ENCODE measurements at regions not wholly inside any gene's neighbourhood (a gene's known extent, or its start where the extent isn't known, plus 50 kb on each side); places are given as distances from the start of the nearest gene placed in this dataset.

DNA sequence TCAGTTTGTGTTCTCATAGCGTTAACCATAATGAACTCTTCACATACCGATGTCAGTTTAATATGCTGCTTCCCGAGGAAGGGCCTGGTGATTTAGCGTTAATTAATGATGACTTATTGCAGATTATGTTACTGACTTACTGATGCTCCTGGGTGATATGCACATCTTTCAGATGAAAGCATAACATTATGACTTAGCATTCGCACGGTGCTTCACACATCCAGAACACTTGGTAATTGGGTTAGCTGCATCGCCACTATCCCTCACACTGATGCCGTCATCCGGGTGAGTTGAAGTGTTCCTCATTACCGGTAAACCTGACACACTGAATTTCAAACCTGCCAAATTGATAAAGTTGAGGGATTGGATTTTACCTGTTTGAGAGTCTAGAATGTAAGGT is 239.0 kb upstream of the PODXL start:
- no peak for ATAC-seq
- intact Hi-C loops (cut with DNase I) = no loop called here

DNA sequence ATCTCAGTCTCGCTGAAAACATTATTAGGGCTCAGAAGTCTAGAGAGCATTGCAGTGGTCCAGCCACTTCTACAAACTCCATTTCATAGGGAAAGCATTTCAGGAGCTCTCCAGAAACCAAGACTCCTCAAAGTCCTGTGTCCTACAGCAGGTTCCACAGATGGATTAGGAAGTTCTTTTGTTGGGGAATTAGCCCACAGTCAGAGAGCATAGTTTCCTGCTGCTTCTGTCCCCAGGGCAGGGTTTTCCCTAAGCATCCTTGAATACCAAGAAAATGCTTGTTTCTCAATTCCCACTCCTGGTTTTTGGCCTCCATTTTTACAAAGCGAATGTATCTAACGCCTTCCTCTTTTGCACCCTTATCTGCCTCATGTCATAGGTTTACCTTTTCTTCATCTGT is 235.9 kb upstream of the PODXL start:
- Histone ChIP-seq H3K27me3 (no peaks in the 10 kb centered on the region), H3K4me1 (no peaks in the 10 kb centered on the region), H3K36me3 (no peaks in the 10 kb centered on the region), H3K27ac (no peak overlapping the region), H3K9me3 (no peaks in the 10 kb centered on the region), H3K4me3 (no peak overlapping the region)
- TF ChIP-seq, protein P1, sequence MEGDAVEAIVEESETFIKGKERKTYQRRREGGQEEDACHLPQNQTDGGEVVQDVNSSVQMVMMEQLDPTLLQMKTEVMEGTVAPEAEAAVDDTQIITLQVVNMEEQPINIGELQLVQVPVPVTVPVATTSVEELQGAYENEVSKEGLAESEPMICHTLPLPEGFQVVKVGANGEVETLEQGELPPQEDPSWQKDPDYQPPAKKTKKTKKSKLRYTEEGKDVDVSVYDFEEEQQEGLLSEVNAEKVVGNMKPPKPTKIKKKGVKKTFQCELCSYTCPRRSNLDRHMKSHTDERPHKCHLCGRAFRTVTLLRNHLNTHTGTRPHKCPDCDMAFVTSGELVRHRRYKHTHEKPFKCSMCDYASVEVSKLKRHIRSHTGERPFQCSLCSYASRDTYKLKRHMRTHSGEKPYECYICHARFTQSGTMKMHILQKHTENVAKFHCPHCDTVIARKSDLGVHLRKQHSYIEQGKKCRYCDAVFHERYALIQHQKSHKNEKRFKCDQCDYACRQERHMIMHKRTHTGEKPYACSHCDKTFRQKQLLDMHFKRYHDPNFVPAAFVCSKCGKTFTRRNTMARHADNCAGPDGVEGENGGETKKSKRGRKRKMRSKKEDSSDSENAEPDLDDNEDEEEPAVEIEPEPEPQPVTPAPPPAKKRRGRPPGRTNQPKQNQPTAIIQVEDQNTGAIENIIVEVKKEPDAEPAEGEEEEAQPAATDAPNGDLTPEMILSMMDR (IDR thresholded peaks at IDR 0.05) = no peak
- no peak for TF ChIP-seq POLR2A (IDR thresholded peaks at IDR 0.05)
- 38% methylated on average over 2 of the region's 3 CpGs for WGBS (ENCODE audit: insufficient coverage, low coverage, low lambda C conversion rate, missing lambda C conversion rate)
- ATAC-seq (no peak), DNase-seq (no peak)
- intact Hi-C loops (cut with DNase I) = no loop called here

More for the DNA sequence above, 239.0 kb upstream of the PODXL start:
- TF ChIP-seq, protein P1 (IDR thresholded peaks at IDR 0.05) = no peak
- TF ChIP-seq POLR2A (IDR thresholded peaks at IDR 0.05) = no peak
- Histone ChIP-seq H3K27ac (no peak overlapping the region), H3K4me1 (no peaks in the 10 kb centered on the region), H3K36me3 (no peaks in the 10 kb centered on the region), H3K27me3 (no peaks in the 10 kb centered on the region), H3K9me3 (no peaks in the 10 kb centered on the region), H3K4me3 (no peak overlapping the region)
- DNase-seq = no peak
- 78% methylated on average over 9 of the region's 10 CpGs for WGBS (ENCODE audit: insufficient coverage, low coverage, low lambda C conversion rate, missing lambda C conversion rate)

DNA sequence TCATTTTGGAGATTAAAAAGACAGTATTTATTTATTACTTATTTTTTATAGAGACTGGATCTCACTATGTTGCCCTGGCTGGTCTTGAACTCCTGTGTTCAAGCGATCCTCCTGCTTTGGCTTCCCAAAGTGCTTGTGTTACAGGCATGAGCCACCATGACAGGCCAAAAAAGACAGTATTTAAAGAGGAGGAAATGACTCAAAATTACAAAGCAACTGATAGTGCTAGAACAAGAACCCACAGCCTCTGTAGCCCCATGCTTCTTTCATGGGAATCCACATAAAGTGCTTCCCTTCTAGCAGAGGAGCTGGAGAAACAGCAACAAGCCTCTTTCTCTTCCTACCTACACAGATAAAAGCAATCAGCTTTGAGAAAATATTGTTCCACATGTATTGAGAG is 230.7 kb upstream of the PODXL start:
- Histone ChIP-seq H3K36me3 (no peaks in the 10 kb centered on the region), H3K27me3 (no peaks in the 10 kb centered on the region), H3K4me3 (no peak overlapping the region), H3K4me1 (no peaks in the 10 kb centered on the region), H3K9me3 (no peaks in the 10 kb centered on the region), H3K27ac (no peak overlapping the region)
- no peak for TF ChIP-seq POLR2A (IDR thresholded peaks at IDR 0.05)
- TF ChIP-seq, protein P1 (IDR thresholded peaks at IDR 0.05) = no peak
- 73% methylated on average over 1 of the region's 1 CpG for WGBS (ENCODE audit: insufficient coverage, low coverage, low lambda C conversion rate, missing lambda C conversion rate)
- no peak for ATAC-seq
- intact Hi-C loops (cut with DNase I) = no loop called here
- no peak for DNase-seq

DNA sequence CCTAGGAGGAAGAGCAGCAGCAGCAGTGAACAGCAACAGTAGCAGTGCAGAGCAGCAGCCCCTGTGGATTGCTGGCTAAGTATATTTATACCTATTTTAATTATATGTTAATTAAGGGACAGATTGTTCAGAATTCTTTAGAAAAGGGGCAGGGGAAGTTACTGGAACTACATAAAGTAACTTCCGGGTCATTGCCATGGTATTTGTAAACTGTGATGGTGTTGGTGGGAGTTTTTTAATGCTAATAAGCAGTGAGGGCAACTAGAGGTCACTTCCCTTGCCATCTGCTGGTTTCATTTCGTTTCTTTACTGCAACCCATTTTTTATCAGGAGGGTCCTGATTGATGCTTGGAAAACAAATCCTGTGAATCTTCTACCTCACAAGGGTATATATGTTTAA is 229.8 kb upstream of the PODXL start:
- TF ChIP-seq, protein P1 (IDR thresholded peaks at IDR 0.05) = no peak
- TF ChIP-seq POLR2A (IDR thresholded peaks at IDR 0.05) = no peak
- Histone ChIP-seq H3K27me3 (no peaks in the 10 kb centered on the region), H3K9me3 (no peaks in the 10 kb centered on the region), H3K4me1 (no peaks in the 10 kb centered on the region), H3K4me3 (no peak overlapping the region), H3K36me3 (no peaks in the 10 kb centered on the region), H3K27ac (no peak overlapping the region)
- no peak for DNase-seq
- 36% methylated on average over 2 of the region's 2 CpGs for WGBS (ENCODE audit: insufficient coverage, low coverage, low lambda C conversion rate, missing lambda C conversion rate)
- ATAC-seq = no peak
- intact Hi-C loops (cut with DNase I) = no loop called here

DNA sequence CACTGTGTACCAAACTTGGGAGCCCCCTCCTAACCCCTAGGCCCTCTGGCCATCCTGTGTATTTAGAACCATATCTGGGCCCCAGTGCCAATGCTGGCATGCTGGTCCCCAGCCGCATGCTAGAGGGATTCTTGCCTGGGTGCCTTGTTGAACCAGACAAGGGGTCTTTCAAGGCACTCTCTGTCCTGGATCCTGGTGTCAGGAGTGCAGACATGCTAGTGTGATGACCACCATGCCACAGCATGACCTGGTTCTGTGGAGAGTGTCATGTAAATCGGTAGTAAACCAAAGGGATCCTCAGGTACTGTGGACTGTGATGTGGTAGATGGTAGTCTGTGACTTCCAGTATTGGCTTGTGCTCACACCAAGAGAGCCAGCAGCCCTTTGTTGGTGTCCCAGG is 222.2 kb upstream of the PODXL start:
- ATAC-seq = no peak
- 67% methylated on average over 1 of the region's 2 CpGs for WGBS (ENCODE audit: insufficient coverage, low coverage, low lambda C conversion rate, missing lambda C conversion rate)
- no peak for TF ChIP-seq POLR2A (IDR thresholded peaks at IDR 0.05)
- TF ChIP-seq, protein P1 (IDR thresholded peaks at IDR 0.05) = no peak

More for the DNA sequence above, 222.2 kb upstream of the PODXL start:
- Histone ChIP-seq H3K4me3 (no peak overlapping the region), H3K9me3 (no peaks in the 10 kb centered on the region), H3K27me3 (no peaks in the 10 kb centered on the region), H3K4me1 (no peaks in the 10 kb centered on the region), H3K27ac (no peak overlapping the region), H3K36me3 (no peaks in the 10 kb centered on the region)
- no peak for DNase-seq
- intact Hi-C loops (cut with DNase I) = no loop called here

Data from right lobe of liver (tissue), 6 donors.